Nephron progenitor cell (in vitro differentiated cells): ENCODE measurements at regions not wholly inside any gene's neighbourhood (a gene's known extent, or its start where the extent isn't known, plus 50 kb on each side); places are given as distances from the start of the nearest gene placed in this dataset.

Experiments
- DNase-seq: peaks from one replicate; pipeline ENCODE4 v3.0.0; 2021
- H3K27ac Mint-ChIP-seq: 2 replicates; pipeline ENCODE4 v1.8.0; 2021; ENCODE audit warnings: mild to moderate bottlenecking, moderate library complexity, mixed read lengths
- H3K27me3 Mint-ChIP-seq: 2 replicates; pipeline ENCODE4 v1.8.0; 2021; ENCODE audit warnings: mild to moderate bottlenecking, low read depth, mixed read lengths; ENCODE audit not compliant: poor library complexity
- H3K36me3 Mint-ChIP-seq: 2 replicates; pipeline ENCODE4 v1.8.0; 2021; ENCODE audit warnings: low read depth, mixed read lengths
- H3K4me1 Mint-ChIP-seq: 2 replicates; pipeline ENCODE4 v1.8.0; 2021; ENCODE audit warnings: mixed read lengths
- H3K4me3 Mint-ChIP-seq: 2 replicates; pipeline ENCODE4 v1.8.0; 2021; ENCODE audit warnings: mild to moderate bottlenecking, moderate library complexity, mixed read lengths
- H3K9me3 Mint-ChIP-seq: 2 replicates; pipeline ENCODE4 v1.8.0; 2021; ENCODE audit warnings: mild to moderate bottlenecking, moderate library complexity, mixed read lengths
- CTCF ChIP-seq: fragments of 200-600 bp; sonication (generic); IDR thresholded peaks from 2 replicates; pipeline ENCODE4 v1.5.0; 2021; ENCODE audit warnings: antibody characterized with exemption

GRCh38 chr18:60172030-60172429 lies 200.5 kb downstream of the MC4R start:
- Mint-ChIP-seq H3K36me3 (no peaks in the 10 kb centered on the region), H3K27ac (no peak overlapping the region), H3K27me3 (peaks cover 3% of the 10 kb centered on the region), H3K4me3 (no peak overlapping the region), H3K9me3 (no peaks in the 10 kb centered on the region), H3K4me1 (no peaks in the 10 kb centered on the region)
- no peak for DNase-seq
- no peak for TF ChIP-seq CTCF

- Mint-ChIP-seq H3K4me3 (no peak overlapping the region), H3K27me3 (peaks cover 3% of the 10 kb centered on the region), H3K36me3 (no peaks in the 10 kb centered on the region)
Measured at GRCh38 chr18:60163622-60164021, 209.0 kb downstream of the MC4R start.

GRCh38 chr18:60162388-60162787 lies 210.2 kb downstream of the MC4R start:
- TF ChIP-seq CTCF: no peak
- H3K36me3 Mint-ChIP-seq: no peaks in the 10 kb centered on the region
- DNase-seq: no peak
- H3K27me3 Mint-ChIP-seq: no peaks in the 10 kb centered on the region
- no peaks in the 10 kb centered on the region for H3K9me3 Mint-ChIP-seq
- peaks cover 4% of the 10 kb centered on the region for H3K4me1 Mint-ChIP-seq
- H3K27ac Mint-ChIP-seq: no peak overlapping the region
- H3K4me3 Mint-ChIP-seq: no peak overlapping the region

More at GRCh38 chr18:60163622-60164021, 209.0 kb downstream of the MC4R start:
- Mint-ChIP-seq H3K9me3 (no peaks in the 10 kb centered on the region), H3K27ac (no peak overlapping the region), H3K4me1 (peaks cover 4% of the 10 kb centered on the region)
- TF ChIP-seq CTCF: no peak
- DNase-seq: no peak

GRCh38 chr18:60157810-60158209 lies 214.8 kb downstream of the MC4R start:
- DNase-seq: no peak
- no peaks in the 10 kb centered on the region for H3K9me3 Mint-ChIP-seq
- H3K36me3 Mint-ChIP-seq: no peaks in the 10 kb centered on the region
- no peaks in the 10 kb centered on the region for H3K27me3 Mint-ChIP-seq
- H3K27ac Mint-ChIP-seq: no peak overlapping the region
- H3K4me1 Mint-ChIP-seq: peaks cover 4% of the 10 kb centered on the region
- TF ChIP-seq CTCF: no peak
- H3K4me3 Mint-ChIP-seq: no peak overlapping the region

GRCh38 chr18:60153376-60153775 lies 219.2 kb downstream of the MC4R start:
- Mint-ChIP-seq H3K36me3 (no peaks in the 10 kb centered on the region), H3K4me3 (no peak overlapping the region), H3K4me1 (no peaks in the 10 kb centered on the region), H3K27ac (no peak overlapping the region), H3K9me3 (no peaks in the 10 kb centered on the region), H3K27me3 (no peaks in the 10 kb centered on the region)
- DNase-seq: no peak
- no peak for TF ChIP-seq CTCF

- no peaks in the 10 kb centered on the region for H3K36me3 Mint-ChIP-seq
- DNase-seq: no peak
- no peaks in the 10 kb centered on the region for H3K4me1 Mint-ChIP-seq
- H3K4me3 Mint-ChIP-seq: no peak overlapping the region
- H3K27me3 Mint-ChIP-seq: no peaks in the 10 kb centered on the region
- H3K27ac Mint-ChIP-seq: no peak overlapping the region
- no peaks in the 10 kb centered on the region for H3K9me3 Mint-ChIP-seq
- TF ChIP-seq CTCF: no peak
Measured at GRCh38 chr18:60149316-60149715, 223.3 kb downstream of the MC4R start.
